Activated CD4-positive, alpha-beta memory T cell treated with anti-CD3 and anti-CD28 coated beads, Interleukin-2, amount 10 ng/mL, durations not matched to agents 7 days and 5 days (primary cell): ENCODE measurements at regions not wholly inside any gene's neighbourhood (a gene's known extent, or its start where the extent isn't known, plus 50 kb on each side); places are given as distances from the start of the nearest gene placed in this dataset.
"Not testable (repeated sequence)": the region's sequence is repeated elsewhere in the genome, so short reads cannot be mapped to it uniquely, and the experiment has no call there.

Source experiments
- CTCF ChIA-PET: fragments of 350-600 bp; sonication (Branson Sonifier 250); formaldehyde crosslinking; loops from one replicate; lab custom pipeline; 2021; ENCODE audit warnings: antibody characterized with exemption, inconsistent platforms; lab: Charles Lee
- POLR2A ChIA-PET: fragments of 350-600 bp; sonication (Branson Sonifier 250); formaldehyde crosslinking; loops from one replicate; lab custom pipeline; 2021; ENCODE audit warnings: antibody characterized with exemption; lab: Charles Lee
- DNase-seq: peaks from one replicate; pipeline ENCODE4 v3.0.0-alpha.2; 2020
- H3K27ac Mint-ChIP-seq: one replicate; pipeline ENCODE4 v1.8.0; 2021; ENCODE audit warnings: mild to moderate bottlenecking, mixed read lengths
- H3K27me3 Mint-ChIP-seq: one replicate; pipeline ENCODE4 v1.8.0; 2021; ENCODE audit warnings: mixed read lengths
- H3K36me3 Mint-ChIP-seq: one replicate; pipeline ENCODE4 v1.8.0; 2021; ENCODE audit warnings: low read depth, mixed read lengths
- H3K4me1 Mint-ChIP-seq: one replicate; pipeline ENCODE4 v1.8.0; 2021; ENCODE audit warnings: mixed read lengths
- H3K4me3 Mint-ChIP-seq: one replicate; pipeline ENCODE4 v1.8.0; 2021; ENCODE audit warnings: mild to moderate bottlenecking, mixed read lengths
- H3K9me3 Mint-ChIP-seq: one replicate; pipeline ENCODE4 v1.8.0; 2021; ENCODE audit warnings: mixed read lengths

DNA sequence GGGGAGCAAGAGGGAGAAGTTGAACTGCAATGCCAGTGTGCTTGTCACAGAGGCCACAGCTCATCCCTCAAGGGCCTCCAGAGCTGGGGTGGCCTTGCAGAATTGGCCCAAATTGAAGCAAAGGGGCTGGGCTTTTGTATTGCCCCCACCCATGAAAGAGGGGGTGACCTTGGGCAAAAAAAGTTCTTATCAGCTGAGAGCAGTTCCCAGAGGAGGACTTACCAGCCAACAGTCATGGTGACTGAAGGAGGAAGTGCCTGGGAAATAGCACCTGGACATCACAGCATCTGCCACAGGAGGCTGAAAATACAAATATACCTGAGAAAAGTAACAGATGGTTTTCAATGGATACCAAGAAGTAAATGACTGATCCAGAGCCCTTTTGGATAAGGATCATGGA lies 262.4 kb downstream of the MID1IP1 start:
- Mint-ChIP-seq H3K4me1 (no peaks in the 10 kb centered on the region), H3K36me3 (no peaks in the 10 kb centered on the region), H3K27ac (no peak overlapping the region), H3K4me3 (no peak overlapping the region), H3K9me3 (no peaks in the 10 kb centered on the region), H3K27me3 (no peaks in the 10 kb centered on the region)
- DNase-seq: no peak
- CTCF ChIA-PET: no interaction called here
- POLR2A ChIA-PET: no interaction called here

- POLR2A ChIA-PET: no interaction called here
- Mint-ChIP-seq H3K9me3 (no peaks in the 10 kb centered on the region), H3K36me3 (no peaks in the 10 kb centered on the region), H3K4me3 (no peak overlapping the region), H3K27me3 (no peaks in the 10 kb centered on the region), H3K27ac (no peak overlapping the region), H3K4me1 (no peaks in the 10 kb centered on the region)
- DNase-seq: no peak
- CTCF ChIA-PET: no interaction called here
Measured at GRCh38 chrX:39065051-39065871, 264.0 kb downstream of the MID1IP1 start.

DNA sequence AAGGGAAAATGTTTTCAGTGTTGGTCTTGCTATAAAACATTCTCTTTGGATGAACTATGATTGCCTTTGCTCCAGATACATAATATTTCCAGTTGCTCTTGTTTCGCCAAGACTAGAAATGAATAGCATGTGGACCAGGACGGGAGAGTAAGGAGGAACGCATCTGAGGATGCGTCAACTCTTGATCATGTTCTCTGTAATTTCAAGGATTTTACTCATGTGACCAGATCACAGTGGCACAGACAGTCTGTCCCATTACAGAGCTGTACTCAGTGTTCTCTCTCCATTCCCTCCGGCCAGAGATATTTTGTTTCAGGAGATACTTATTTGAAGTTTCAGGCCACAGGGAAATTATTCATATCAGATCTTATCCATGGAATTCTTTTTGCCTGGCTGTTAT lies 266.6 kb downstream of the MID1IP1 start:
- Mint-ChIP-seq H3K4me1 (no peaks in the 10 kb centered on the region), H3K9me3 (no peaks in the 10 kb centered on the region), H3K36me3 (no peaks in the 10 kb centered on the region), H3K27me3 (no peaks in the 10 kb centered on the region), H3K27ac (no peak overlapping the region), H3K4me3 (no peak overlapping the region)
- ChIA-PET POLR2A (no interaction called here), CTCF (no interaction called here)
- no peak for DNase-seq

DNA sequence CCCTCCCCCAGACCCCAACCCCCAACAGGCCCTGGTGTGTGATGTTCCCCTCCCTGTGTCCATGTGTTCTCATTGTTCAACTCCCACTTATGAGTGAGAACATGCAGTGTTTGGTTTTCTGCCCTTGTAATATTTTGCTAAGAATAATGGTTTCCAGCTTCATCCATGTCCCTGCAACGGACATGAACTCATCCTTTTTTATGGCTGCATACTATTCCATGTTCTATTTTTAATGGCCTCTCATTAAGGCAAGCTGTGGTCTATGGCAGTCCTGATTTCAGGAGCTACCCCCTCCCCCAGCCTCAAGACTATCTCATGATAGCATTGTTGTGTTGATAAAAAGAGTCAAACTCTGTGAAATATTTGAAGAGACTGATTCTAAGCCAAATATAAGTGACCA lies 267.4 kb downstream of the MID1IP1 start:
- H3K27me3 Mint-ChIP-seq, H3K4me3 Mint-ChIP-seq, H3K27ac Mint-ChIP-seq, H3K9me3 Mint-ChIP-seq, CTCF ChIA-PET, H3K36me3 Mint-ChIP-seq, H3K4me1 Mint-ChIP-seq, DNase-seq, POLR2A ChIA-PET: not testable (repeated sequence)

GRCh38 chrX:39070009-39070408 lies 268.8 kb downstream of the MID1IP1 start:
- Mint-ChIP-seq H3K27me3 (no peaks in the 10 kb centered on the region), H3K4me3 (no peak overlapping the region), H3K27ac (no peak overlapping the region), H3K4me1 (no peaks in the 10 kb centered on the region), H3K36me3 (no peaks in the 10 kb centered on the region), H3K9me3 (no peaks in the 10 kb centered on the region)
- no peak for DNase-seq
- ChIA-PET POLR2A (no interaction called here), CTCF (no interaction called here)

DNA sequence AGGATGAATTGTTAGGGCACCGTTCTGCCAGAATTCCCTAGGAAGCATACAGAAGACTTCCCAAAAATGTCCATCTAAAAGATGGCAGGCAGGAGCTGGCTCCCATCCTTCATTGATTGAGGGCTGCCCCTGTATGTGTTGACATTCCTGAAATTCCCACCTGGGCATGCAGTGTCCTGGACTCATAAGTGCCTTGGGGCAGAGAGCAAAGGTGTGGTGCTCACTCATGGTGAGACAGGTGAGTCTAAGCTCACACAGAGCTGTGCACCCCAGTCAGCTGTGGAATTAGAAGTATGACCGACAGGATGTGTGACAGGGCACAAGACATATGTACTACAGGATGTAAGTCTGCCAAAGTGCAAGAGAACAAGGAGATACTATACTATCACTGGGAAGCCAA lies 271.9 kb downstream of the MID1IP1 start:
- Mint-ChIP-seq H3K27me3 (no peaks in the 10 kb centered on the region), H3K4me3 (no peak overlapping the region), H3K27ac (no peak overlapping the region), H3K36me3 (no peaks in the 10 kb centered on the region), H3K4me1 (no peaks in the 10 kb centered on the region), H3K9me3 (no peaks in the 10 kb centered on the region)
- ChIA-PET POLR2A (no interaction called here), CTCF (no interaction called here)
- DNase-seq: no peak

DNA sequence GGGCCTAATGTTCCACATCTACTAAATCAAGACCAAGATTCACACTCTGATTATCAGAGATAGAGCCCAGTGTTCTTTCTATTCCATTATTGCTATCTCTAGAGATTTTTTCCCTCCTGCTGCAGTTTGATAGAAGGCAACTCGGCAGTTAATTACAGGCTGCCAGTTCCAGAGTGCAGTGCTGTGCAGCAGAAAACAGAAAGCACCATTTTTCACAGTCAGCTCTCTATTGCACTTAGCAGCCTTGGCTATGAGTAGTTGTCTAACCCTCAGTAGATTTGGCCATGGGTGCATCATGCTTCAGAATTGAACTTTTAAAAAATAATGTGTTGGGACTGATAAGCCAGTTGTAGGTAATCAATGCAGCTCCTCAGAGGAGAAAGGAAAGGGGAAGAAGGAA lies 295.3 kb downstream of the MID1IP1 start:
- Mint-ChIP-seq H3K36me3 (no peaks in the 10 kb centered on the region), H3K4me3 (no peak overlapping the region), H3K4me1 (no peaks in the 10 kb centered on the region), H3K27ac (no peak overlapping the region), H3K27me3 (no peaks in the 10 kb centered on the region), H3K9me3 (no peaks in the 10 kb centered on the region)
- no peak for DNase-seq
- POLR2A ChIA-PET: no interaction called here
- CTCF ChIA-PET: no interaction called here

DNA sequence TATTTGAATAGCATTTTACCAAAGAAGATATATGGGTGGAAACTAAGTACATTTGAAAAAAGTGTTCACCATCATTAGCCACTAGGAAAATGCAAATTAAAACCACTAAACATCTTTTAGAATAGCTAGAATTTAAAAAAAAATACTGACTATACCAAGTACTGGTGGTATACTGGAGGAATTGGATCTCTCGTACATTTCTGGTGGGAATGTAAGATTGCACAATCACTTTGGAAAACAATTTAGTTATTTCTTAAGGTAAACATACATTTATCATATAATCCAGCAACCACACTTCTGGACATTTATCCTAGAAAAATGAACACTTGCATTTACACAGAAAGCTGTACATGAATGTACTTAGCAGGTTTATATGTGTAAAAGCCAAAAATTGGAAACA lies 303.5 kb downstream of the MID1IP1 start:
- no peaks in the 10 kb centered on the region for H3K4me1 Mint-ChIP-seq
- no peak overlapping the region for H3K27ac Mint-ChIP-seq
- DNase-seq: no peak
- H3K27me3 Mint-ChIP-seq: peaks cover 1% of the 10 kb centered on the region
- H3K9me3 Mint-ChIP-seq: no peaks in the 10 kb centered on the region
- H3K36me3 Mint-ChIP-seq: no peaks in the 10 kb centered on the region
- H3K4me3 Mint-ChIP-seq: no peak overlapping the region
- ChIA-PET POLR2A (no interaction called here), CTCF (no interaction called here)

DNA sequence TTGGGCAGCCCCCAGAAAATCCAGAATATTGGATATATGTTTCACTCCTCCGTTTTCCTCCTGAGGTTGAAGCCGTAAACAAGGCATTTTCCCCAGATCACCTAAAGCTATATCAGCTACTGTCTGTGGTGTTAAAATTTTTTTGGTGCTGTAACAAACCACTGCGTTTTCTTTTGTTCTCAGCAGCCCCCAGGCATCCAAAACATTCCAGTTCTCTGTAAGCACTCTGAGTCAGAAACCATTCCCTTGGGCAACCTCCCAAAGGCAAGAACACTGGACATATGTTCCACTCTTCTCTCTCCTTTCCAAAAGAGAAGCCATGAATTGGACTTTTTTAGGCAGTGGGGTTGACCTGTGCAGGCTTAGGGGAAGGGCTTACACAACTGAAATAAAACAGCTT lies 310.9 kb downstream of the MID1IP1 start:
- Mint-ChIP-seq H3K36me3 (no peaks in the 10 kb centered on the region), H3K27ac (no peak overlapping the region), H3K4me1 (no peaks in the 10 kb centered on the region), H3K9me3 (no peaks in the 10 kb centered on the region), H3K27me3 (peaks cover 2% of the 10 kb centered on the region), H3K4me3 (no peak overlapping the region)
- ChIA-PET CTCF (no interaction called here), POLR2A (no interaction called here)
- DNase-seq: no peak

- no peak for DNase-seq
- ChIA-PET POLR2A (no interaction called here), CTCF (no interaction called here)
- H3K9me3 Mint-ChIP-seq: no peaks in the 10 kb centered on the region
- peaks cover 4% of the 10 kb centered on the region for H3K27me3 Mint-ChIP-seq
- H3K27ac Mint-ChIP-seq: no peak overlapping the region
- H3K4me1 Mint-ChIP-seq: no peaks in the 10 kb centered on the region
- H3K36me3 Mint-ChIP-seq: no peaks in the 10 kb centered on the region
- H3K4me3 Mint-ChIP-seq: no peak overlapping the region
Measured at GRCh38 chrX:39115166-39115565, 313.9 kb downstream of the MID1IP1 start.

- no peak overlapping the region for H3K27ac Mint-ChIP-seq
- no peaks in the 10 kb centered on the region for H3K36me3 Mint-ChIP-seq
- ChIA-PET POLR2A (no interaction called here), CTCF (no interaction called here)
- no peaks in the 10 kb centered on the region for H3K9me3 Mint-ChIP-seq
- no peak overlapping the region for H3K4me3 Mint-ChIP-seq
- peaks cover 4% of the 10 kb centered on the region for H3K27me3 Mint-ChIP-seq
- no peaks in the 10 kb centered on the region for H3K4me1 Mint-ChIP-seq
- no peak for DNase-seq
Measured at GRCh38 chrX:39117101-39117500, 315.8 kb downstream of the MID1IP1 start.

- Mint-ChIP-seq H3K4me3 (no peak overlapping the region), H3K4me1 (no peaks in the 10 kb centered on the region), H3K36me3 (no peaks in the 10 kb centered on the region), H3K27me3 (peaks cover 2% of the 10 kb centered on the region), H3K27ac (no peak overlapping the region), H3K9me3 (no peaks in the 10 kb centered on the region)
- ChIA-PET POLR2A (no interaction called here), CTCF (no interaction called here)
- no peak for DNase-seq
Measured at GRCh38 chrX:39121903-39122302, 320.6 kb downstream of the MID1IP1 start.

- H3K9me3 Mint-ChIP-seq: no peaks in the 10 kb centered on the region
Measured at GRCh38 chrX:39125834-39126233, 324.6 kb downstream of the MID1IP1 start.

GRCh38 chrX:39133971-39134370 lies 332.7 kb downstream of the MID1IP1 start:
- ChIA-PET POLR2A (no interaction called here), CTCF (interaction anchor here (0.8 kb wide), 1 partner anchor 23 kb away, joined by 3 read pairs; no protein-coding TSS in a partner anchor)
- Mint-ChIP-seq H3K27me3 (no peaks in the 10 kb centered on the region), H3K27ac (no peak overlapping the region), H3K9me3 (peaks cover 2% of the 10 kb centered on the region), H3K4me3 (no peak overlapping the region), H3K36me3 (no peaks in the 10 kb centered on the region), H3K4me1 (no peaks in the 10 kb centered on the region)
- no peak for DNase-seq

More at GRCh38 chrX:39125834-39126233, 324.6 kb downstream of the MID1IP1 start:
- CTCF ChIA-PET: no interaction called here
- no peaks in the 10 kb centered on the region for H3K36me3 Mint-ChIP-seq
- H3K4me3 Mint-ChIP-seq: no peak overlapping the region
- no peaks in the 10 kb centered on the region for H3K27me3 Mint-ChIP-seq
- no peak overlapping the region for H3K27ac Mint-ChIP-seq
- no peak for DNase-seq
- POLR2A ChIA-PET: no interaction called here
- no peaks in the 10 kb centered on the region for H3K4me1 Mint-ChIP-seq
